ENCODE measurements at regions not wholly inside any gene's neighbourhood (a gene's known extent, or its start where the extent isn't known, plus 50 kb on each side); places are given as distances from the start of the nearest gene placed in this dataset.

DNA sequence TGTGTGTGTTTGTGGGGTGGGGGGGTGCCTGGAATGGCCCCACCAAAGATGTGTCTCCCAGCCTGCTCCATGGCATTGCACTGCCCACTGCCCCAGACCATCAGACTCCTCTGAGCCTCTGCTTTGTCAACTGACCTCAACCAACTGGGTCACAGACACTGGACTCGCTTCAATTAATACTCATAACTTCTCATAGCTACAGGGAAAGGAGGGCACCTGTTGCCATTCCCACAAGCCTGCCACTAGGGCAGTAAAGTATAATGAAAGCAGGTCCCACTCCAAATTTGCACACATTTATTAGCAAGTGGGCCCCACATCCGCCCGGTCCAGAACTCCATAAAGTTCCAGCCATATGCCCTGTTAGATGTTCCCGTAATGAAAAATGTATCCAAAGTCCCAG, 70.5 kb upstream of the PRDM11 start:
- TF ChIP-seq TAF1 (IDR thresholded peaks at IDR 0.05; ENCODE audit: borderline replicate concordance, insufficient read depth, low read length) (no peak), SIN3A (IDR thresholded peaks at IDR 0.05; ENCODE audit: borderline replicate concordance, insufficient read depth, low read length) (no peak), POLR2AphosphoS5 (IDR thresholded peaks at IDR 0.05; ENCODE audit: low read depth, low read length) (no peak), FOXP2 (optimal IDR thresholded peaks at IDR 0.05; ENCODE audit: borderline replicate concordance, extremely low read depth, extremely low read length, insufficient read depth) (no peak)
- TF ChIP-seq, protein P1, sequence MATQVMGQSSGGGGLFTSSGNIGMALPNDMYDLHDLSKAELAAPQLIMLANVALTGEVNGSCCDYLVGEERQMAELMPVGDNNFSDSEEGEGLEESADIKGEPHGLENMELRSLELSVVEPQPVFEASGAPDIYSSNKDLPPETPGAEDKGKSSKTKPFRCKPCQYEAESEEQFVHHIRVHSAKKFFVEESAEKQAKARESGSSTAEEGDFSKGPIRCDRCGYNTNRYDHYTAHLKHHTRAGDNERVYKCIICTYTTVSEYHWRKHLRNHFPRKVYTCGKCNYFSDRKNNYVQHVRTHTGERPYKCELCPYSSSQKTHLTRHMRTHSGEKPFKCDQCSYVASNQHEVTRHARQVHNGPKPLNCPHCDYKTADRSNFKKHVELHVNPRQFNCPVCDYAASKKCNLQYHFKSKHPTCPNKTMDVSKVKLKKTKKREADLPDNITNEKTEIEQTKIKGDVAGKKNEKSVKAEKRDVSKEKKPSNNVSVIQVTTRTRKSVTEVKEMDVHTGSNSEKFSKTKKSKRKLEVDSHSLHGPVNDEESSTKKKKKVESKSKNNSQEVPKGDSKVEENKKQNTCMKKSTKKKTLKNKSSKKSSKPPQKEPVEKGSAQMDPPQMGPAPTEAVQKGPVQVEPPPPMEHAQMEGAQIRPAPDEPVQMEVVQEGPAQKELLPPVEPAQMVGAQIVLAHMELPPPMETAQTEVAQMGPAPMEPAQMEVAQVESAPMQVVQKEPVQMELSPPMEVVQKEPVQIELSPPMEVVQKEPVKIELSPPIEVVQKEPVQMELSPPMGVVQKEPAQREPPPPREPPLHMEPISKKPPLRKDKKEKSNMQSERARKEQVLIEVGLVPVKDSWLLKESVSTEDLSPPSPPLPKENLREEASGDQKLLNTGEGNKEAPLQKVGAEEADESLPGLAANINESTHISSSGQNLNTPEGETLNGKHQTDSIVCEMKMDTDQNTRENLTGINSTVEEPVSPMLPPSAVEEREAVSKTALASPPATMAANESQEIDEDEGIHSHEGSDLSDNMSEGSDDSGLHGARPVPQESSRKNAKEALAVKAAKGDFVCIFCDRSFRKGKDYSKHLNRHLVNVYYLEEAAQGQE (IDR thresholded peaks at IDR 0.05; ENCODE audit: insufficient read depth in 1 of 2, low read depth in 2 of 2, low read length in 2 of 2) = no peak

DNA sequence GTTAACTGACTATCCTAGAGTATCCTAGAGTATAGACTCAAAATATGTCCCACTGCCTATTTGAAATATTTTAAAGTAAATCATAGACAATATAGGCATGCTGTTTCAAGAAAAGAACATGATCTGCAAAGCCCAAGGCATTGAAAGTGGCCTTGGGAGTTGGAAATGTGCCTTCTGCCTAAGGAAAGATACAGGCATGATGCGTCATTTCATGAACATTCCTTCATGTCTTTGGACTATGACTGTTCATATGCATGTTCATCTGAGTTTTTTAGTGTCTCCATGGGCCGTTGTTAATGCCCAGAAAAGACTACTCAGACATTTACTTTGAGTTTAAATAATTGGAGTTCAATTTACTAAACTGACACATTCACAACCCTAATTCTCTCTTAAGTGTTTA, 69.7 kb upstream of the PRDM11 start:
- no peak for TF ChIP-seq FOXP2 (optimal IDR thresholded peaks at IDR 0.05; ENCODE audit: borderline replicate concordance, extremely low read depth, extremely low read length, insufficient read depth)
- no peak for TF ChIP-seq SIN3A (IDR thresholded peaks at IDR 0.05; ENCODE audit: borderline replicate concordance, insufficient read depth, low read length)
- no peak for TF ChIP-seq TAF1 (IDR thresholded peaks at IDR 0.05; ENCODE audit: borderline replicate concordance, insufficient read depth, low read length)

DNA sequence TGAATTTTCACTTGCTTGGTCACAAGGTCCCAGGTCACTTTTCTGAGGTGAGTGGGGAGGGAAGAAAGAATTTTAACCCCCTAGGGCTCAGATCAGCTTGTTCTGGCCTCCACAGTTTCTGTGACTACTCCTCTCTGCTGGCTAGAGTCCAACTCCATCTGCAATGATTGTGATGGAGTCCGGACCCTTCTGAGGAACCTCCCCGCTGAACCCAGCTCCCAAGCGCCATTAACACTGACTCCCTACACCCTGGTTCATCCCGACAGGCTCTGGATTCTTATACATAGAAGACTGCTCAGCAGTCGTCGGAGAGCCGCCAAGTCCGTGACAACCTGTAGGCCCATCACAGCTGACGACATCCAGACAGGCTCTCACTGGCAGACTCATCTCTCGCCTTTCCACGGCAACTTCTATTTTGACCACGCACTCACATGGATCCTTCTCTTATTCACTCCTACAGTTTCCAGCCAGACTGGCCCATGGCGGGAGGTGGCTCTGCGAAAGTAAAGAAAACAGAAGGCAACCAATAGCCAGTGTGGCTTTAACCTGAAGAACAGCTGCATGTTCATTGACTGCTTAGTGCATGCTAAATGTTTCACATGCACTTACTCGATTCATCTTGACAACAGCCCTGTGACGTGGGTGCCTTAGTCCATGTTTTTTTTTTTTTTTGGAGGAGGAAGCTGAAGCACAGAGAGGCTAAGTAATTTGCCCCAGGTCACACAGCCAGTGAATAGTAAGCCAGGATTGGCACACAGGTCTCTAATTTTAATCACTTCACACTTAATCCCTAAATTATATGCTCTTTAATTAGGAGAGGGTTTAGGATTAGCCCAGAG, 68.0 kb upstream of the PRDM11 start:
- TF ChIP-seq TAF1 (IDR thresholded peaks at IDR 0.05; ENCODE audit: borderline replicate concordance, insufficient read depth, low read length) (no peak), POLR2AphosphoS5 (IDR thresholded peaks at IDR 0.05; ENCODE audit: low read depth, low read length) (no peak), SIN3A (IDR thresholded peaks at IDR 0.05; ENCODE audit: borderline replicate concordance, insufficient read depth, low read length) (no peak), FOXP2 (optimal IDR thresholded peaks at IDR 0.05; ENCODE audit: borderline replicate concordance, extremely low read depth, extremely low read length, insufficient read depth) (no peak)
- TF ChIP-seq, protein P1 (IDR thresholded peaks at IDR 0.05; ENCODE audit: insufficient read depth in 1 of 2, low read depth in 2 of 2, low read length in 2 of 2) = no peak

DNA sequence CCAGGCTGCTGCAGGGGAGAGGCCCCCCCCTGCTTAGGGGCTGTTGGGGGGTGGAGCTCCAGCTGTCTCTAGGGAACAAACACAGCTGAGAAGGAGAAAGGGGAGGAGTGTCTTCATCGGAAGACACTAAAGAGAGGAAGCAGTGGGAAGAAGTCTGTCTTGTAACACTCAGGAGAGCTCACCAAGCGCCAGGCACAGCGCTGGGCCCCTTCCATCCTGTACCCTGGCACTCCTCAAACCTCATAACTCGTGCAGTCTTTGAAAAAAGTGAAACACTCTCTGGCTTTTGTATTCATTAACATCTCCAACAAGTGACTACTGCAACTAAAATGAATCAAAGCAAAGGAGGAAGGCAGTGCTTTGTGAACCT, 67.4 kb upstream of the PRDM11 start:
- no peak for TF ChIP-seq FOXP2 (optimal IDR thresholded peaks at IDR 0.05; ENCODE audit: borderline replicate concordance, extremely low read depth, extremely low read length, insufficient read depth)
- TF ChIP-seq, protein P1 (IDR thresholded peaks at IDR 0.05; ENCODE audit: insufficient read depth in 1 of 2, low read depth in 2 of 2, low read length in 2 of 2) = no peak
- no peak for TF ChIP-seq POLR2AphosphoS5 (IDR thresholded peaks at IDR 0.05; ENCODE audit: low read depth, low read length)
- TF ChIP-seq TAF1 (IDR thresholded peaks at IDR 0.05; ENCODE audit: borderline replicate concordance, insufficient read depth, low read length) = no peak
- TF ChIP-seq SIN3A (IDR thresholded peaks at IDR 0.05; ENCODE audit: borderline replicate concordance, insufficient read depth, low read length) = no peak

DNA sequence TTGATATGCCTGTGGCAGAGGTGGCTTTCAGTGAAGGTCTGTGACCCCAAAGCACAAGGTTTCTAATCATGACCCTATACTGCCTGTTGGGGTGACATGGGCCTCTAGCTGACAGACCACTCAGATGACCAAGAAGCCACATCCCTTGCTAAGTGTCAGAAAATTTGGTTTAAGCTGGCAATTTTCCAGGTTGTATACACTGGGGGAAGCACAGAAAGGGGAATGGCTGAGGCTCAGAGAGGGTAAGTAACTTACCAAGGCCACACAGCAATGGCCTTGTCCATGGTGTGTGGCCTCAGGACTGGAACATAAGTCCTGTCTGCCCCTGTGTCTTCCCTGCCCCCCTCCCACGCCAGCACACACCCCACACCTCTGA, 66.9 kb upstream of the PRDM11 start:
- TF ChIP-seq, protein P1 (IDR thresholded peaks at IDR 0.05; ENCODE audit: insufficient read depth in 1 of 2, low read depth in 2 of 2, low read length in 2 of 2) = no peak
- no peak for TF ChIP-seq TAF1 (IDR thresholded peaks at IDR 0.05; ENCODE audit: borderline replicate concordance, insufficient read depth, low read length)
- no peak for TF ChIP-seq FOXP2 (optimal IDR thresholded peaks at IDR 0.05; ENCODE audit: borderline replicate concordance, extremely low read depth, extremely low read length, insufficient read depth)

Data from PFSK-1 (cell line).